ENCODE measurements at regions not wholly inside any gene's neighbourhood (a gene's known extent, or its start where the extent isn't known, plus 50 kb on each side); places are given as distances from the start of the nearest gene placed in this dataset.
"Not testable (repeated sequence)": the region's sequence is repeated elsewhere in the genome, so short reads cannot be mapped to it uniquely, and the experiment has no call there.

GRCh38 chr2:7681881-7682461, 764.8 kb downstream of the RNF144A start:
- no peak for DNase-seq (ENCODE audit: low read depth)

GRCh38 chr2:7683196-7683595, 766.0 kb downstream of the RNF144A start:
- no peak for DNase-seq (ENCODE audit: low read depth)

- no peak for DNase-seq (ENCODE audit: low read depth)
Observed at GRCh38 chr2:7683708-7684107, 766.5 kb downstream of the RNF144A start.

- no peak for DNase-seq (ENCODE audit: low read depth)
Observed at GRCh38 chr2:7685342-7686015, 768.3 kb downstream of the RNF144A start.

GRCh38 chr2:7686016-7686385, 768.8 kb downstream of the RNF144A start:
- no peak for DNase-seq (ENCODE audit: low read depth)

GRCh38 chr2:7691961-7692656, 774.9 kb downstream of the RNF144A start:
- no peak for DNase-seq (ENCODE audit: low read depth)

- DNase-seq (ENCODE audit: low read depth) = no peak
Observed at GRCh38 chr2:7692657-7693161, 775.5 kb downstream of the RNF144A start.

GRCh38 chr2:7693246-7694075, 776.2 kb downstream of the RNF144A start:
- DNase-seq (ENCODE audit: low read depth) = no peak

GRCh38 chr2:7694076-7694985, 777.1 kb downstream of the RNF144A start:
- no peak for DNase-seq (ENCODE audit: low read depth)

- DNase-seq (ENCODE audit: low read depth) = not testable (repeated sequence)
Observed at GRCh38 chr2:7696556-7696955, 779.3 kb downstream of the RNF144A start.

GRCh38 chr2:7697052-7697451, 779.8 kb downstream of the RNF144A start:
- DNase-seq (ENCODE audit: low read depth) = no peak

- no peak for DNase-seq (ENCODE audit: low read depth)
Observed at GRCh38 chr2:7701791-7702190, 784.6 kb downstream of the RNF144A start.

GRCh38 chr2:7703048-7703447, 785.8 kb downstream of the RNF144A start:
- no peak for DNase-seq (ENCODE audit: low read depth)

- DNase-seq (ENCODE audit: low read depth) = no peak
Observed at GRCh38 chr2:7703543-7704144, 786.4 kb downstream of the RNF144A start.

- no peak for DNase-seq (ENCODE audit: low read depth)
Observed at GRCh38 chr2:7704296-7704865, 787.2 kb downstream of the RNF144A start.

GRCh38 chr2:7706791-7707190, 789.6 kb downstream of the RNF144A start:
- no peak for DNase-seq (ENCODE audit: low read depth)

- no peak for DNase-seq (ENCODE audit: low read depth)
Observed at GRCh38 chr2:7707723-7708122, 790.5 kb downstream of the RNF144A start.

GRCh38 chr2:7709907-7710306, 792.7 kb downstream of the RNF144A start:
- DNase-seq (ENCODE audit: low read depth) = no peak

GRCh38 chr2:7711167-7711566, 794.0 kb downstream of the RNF144A start:
- DNase-seq (ENCODE audit: low read depth) = no peak

GRCh38 chr2:7719876-7720275, 802.7 kb downstream of the RNF144A start:
- no peak for DNase-seq (ENCODE audit: low read depth)

Measured in activated T-helper 1 cell treated with Interleukin-2 at 50 U/mL for 16 hours (primary cell).